HG03442 (cell line): ENCODE measurements at regions not wholly inside any gene's neighbourhood (a gene's known extent, or its start where the extent isn't known, plus 50 kb on each side); places are given as distances from the start of the nearest gene placed in this dataset.

Experiments used
- ATAC-seq: cut with Tn5 transposase; IDR thresholded peaks from one replicate; pipeline ENCODE4 v1.9.1; 2021; ENCODE audit warnings: mild to moderate bottlenecking, moderate library complexity; ENCODE audit not compliant: unreplicated experiment

- no peak for ATAC-seq
Observed at GRCh38 chr12:126523891-126524290, 1458.7 kb downstream of the AACS start.

- no peak for ATAC-seq
Observed at GRCh38 chr12:126534495-126534894, 1469.3 kb downstream of the AACS start.

DNA sequence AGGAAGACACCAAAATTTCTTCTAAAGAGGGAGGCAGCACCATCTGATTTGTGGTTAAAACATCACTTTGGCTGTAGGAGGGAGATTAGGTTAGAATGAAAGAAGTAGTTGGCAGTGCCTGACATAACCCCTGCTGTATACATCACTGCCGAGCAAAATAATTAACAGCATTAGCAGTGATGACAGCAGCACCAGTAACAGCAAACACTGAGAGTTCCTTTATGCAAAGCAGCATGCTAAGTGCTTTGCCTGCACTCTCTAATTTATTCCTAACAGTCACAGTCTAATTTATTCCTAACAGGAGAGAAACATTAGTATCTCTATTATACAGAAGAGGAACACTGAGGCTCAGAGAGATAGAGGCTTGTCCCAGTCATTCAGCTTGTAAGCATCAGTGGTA, 1469.7 kb downstream of the AACS start:
- no peak for ATAC-seq

GRCh38 chr12:126535971-126536370, 1470.7 kb downstream of the AACS start:
- no peak for ATAC-seq

- no peak for ATAC-seq
Observed at GRCh38 chr12:126537961-126538530, 1472.8 kb downstream of the AACS start.

DNA sequence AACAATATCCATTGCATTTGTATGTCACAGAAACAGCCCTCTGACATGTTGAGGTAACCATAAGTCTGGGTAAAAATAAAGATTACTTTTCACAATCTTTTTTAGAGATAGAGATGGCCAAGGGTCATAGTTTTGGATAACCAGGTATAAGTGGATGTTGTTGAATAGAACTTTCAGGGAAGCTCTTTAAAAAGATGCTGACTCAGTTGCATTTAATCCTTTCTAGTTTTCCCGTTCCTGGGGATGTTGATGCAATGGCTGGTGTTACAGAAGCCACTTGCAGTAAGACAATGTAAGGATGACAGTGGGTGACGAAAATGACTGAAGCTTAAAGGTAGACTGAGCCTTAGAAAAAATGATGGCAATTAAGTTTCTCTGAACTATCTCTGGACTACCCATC, 1473.7 kb downstream of the AACS start:
- ATAC-seq: no peak

DNA sequence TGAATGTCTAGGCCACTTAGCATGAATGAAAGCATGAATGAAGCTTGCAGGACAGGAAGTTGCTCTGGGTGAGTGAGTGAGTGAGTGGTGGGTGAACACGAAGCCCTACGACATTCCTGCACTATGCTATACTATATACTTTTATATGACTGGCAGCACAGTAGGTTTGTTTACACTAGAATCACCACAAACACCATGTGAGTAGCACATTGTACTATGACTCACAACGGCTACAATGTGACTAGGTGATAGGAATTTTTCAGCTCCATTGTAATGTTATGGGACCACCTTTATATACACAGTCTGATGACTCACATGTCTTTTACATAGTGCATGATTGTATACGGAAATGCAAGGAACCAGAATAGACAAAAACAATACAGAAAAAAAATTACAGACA, 1480.2 kb downstream of the AACS start:
- ATAC-seq: no peak

DNA sequence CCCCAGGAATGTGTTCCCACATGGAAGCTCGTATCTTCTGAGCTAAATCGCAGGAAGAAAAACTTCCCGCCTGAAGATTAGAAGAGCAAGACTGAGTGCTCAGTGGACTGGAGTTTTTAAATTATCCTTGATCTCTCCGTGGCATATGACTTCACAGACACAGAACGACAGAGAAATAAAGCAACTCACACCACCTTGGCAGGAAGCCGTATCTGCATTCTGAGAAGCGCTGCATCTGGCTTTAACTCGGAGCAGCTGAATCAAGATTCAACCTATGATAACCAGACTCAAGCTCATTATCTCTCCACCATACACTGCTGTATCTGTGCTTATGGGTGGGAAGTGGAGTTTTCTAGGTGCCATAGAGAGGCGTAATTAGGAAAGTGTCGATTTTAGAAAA, 1482.7 kb downstream of the AACS start:
- ATAC-seq: no peak

DNA sequence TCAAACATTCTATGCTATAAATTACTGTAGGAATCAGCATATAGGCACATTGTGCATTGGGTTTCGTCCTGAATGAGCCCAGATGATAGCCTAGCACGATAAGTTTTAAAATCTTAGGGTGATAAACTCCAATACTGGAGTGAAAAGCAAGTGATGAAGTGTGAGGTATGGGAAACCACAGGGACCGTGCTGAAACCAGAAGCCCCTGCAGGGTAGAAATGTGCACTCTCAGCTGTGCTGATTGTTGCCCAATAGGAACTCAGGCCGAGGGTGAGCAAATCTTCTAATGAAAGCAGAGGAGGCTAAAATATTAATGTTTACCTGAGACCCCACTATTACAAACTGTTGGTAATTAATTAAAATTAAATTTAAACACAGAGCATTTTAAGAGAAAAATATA, 1486.6 kb downstream of the AACS start:
- no peak for ATAC-seq

GRCh38 chr12:126554625-126555024, 1489.4 kb downstream of the AACS start:
- no peak for ATAC-seq

GRCh38 chr12:126557659-126558058, 1492.4 kb downstream of the AACS start:
- ATAC-seq: no peak

GRCh38 chr12:126558219-126558618, 1493.0 kb downstream of the AACS start:
- ATAC-seq: no peak

DNA sequence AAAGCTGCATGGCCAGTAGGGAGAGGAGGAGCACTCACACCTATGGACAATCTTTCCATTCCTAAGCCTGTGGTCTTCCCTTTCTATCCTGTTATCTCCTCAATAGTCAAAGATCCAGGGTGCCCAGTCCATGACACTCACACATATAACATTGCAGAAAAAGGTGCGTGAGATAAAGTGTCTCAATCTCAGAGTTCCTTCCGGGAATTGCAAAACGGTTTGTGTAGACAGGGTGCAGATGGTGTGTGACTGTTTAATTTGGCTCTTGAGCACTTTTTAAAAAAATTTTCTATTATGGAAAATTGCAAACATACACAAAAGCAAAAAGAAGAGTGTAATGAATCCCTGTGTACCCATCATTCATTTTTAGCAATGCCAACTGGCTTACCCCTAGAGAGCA, 1493.6 kb downstream of the AACS start:
- no peak for ATAC-seq

DNA sequence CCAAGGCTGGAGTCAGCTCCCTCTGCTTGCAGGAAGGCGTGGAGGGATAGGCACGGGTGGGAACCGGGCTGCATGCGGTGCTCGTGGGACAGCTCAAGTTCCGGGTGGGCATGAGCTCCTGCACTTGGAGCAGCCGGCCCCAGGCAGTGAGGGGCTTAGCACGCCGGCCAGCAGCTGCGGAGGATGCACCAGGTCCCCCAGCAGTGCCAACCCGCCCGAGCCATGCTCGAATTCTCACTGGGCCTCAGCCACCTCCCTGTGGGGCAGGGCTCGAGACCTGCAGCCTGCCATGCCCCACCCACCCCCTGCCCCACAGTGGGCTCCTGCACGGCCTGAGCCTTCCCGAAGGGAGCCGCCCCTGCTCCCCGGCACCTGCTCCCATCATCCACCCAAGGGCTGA, 1501.8 kb downstream of the AACS start:
- ATAC-seq: no peak

DNA sequence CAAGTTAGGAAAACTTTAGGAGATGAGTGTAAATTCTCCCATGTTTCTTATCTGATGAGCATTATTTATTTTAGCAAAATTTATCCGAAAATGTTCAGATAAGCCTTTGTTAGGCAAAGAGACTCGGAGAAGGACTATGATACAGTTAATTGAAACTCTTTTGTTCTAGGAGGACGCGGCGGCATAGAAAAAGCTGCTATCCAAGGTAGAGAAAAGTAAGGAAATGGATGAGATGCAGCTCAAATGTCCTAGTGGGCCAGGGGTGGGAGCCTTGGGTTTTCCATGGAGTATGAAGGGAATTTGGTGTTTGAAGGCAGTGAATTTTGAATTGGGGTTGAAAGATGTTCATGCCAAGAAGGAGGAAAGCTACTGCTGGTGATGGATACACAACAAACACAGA, 1504.5 kb downstream of the AACS start:
- no peak for ATAC-seq

DNA sequence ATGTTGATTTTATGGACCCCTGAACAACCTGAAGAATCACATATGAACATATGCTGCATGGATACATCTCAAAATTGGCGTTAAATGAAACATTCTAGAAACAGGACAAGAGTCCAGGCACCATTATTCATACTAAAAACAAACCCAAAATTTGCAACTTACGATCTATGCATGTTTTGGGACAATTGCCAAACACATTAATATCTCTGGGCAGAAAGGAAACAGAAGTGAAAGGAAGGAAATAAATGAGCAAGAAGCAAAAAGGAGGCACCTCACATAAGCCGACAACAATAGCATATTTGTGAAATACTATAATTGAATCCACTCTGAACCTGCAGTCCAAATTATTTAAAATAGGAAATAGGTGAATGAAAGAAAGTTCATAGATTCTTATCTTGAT, 1505.3 kb downstream of the AACS start:
- ATAC-seq: no peak

DNA sequence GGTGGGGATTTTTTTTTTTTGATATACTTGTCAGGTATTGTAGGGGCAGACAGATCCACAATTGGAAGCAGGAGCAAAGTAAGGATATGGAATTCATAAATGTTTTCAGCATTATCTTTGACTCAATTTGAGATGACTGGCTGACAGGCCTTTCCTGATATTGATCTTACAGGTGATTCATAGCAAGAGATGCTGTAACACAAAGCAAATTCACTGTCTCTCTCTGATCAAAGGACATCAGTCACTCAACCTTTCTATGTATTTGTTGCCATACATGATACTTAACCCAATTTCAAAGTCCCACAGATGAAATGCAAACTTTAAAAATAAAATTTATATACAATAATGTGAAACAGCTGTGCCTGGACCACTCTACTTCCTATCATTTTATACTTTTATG, 1506.9 kb downstream of the AACS start:
- no peak for ATAC-seq

DNA sequence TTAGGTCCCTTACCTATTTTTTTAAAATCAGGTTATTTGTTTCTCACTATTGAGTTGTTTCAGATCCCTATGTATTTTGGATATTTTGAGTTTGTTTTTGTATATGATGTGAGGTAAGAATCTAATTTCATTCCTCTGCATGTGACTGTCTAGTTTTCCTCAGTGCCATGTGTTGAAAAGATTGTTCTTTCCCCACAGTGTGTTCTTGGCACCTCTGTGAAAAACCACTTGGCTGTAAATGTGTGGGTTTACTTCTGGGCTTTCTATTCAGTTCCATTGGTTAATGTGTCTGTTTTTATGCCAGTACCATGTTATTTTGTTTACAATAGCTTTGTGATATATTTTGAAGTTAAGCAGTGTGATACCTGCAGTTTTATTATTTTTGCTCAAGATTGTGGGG, 1516.4 kb downstream of the AACS start:
- no peak for ATAC-seq

- no peak for ATAC-seq
Observed at GRCh38 chr12:126582231-126582630, 1517.0 kb downstream of the AACS start.

DNA sequence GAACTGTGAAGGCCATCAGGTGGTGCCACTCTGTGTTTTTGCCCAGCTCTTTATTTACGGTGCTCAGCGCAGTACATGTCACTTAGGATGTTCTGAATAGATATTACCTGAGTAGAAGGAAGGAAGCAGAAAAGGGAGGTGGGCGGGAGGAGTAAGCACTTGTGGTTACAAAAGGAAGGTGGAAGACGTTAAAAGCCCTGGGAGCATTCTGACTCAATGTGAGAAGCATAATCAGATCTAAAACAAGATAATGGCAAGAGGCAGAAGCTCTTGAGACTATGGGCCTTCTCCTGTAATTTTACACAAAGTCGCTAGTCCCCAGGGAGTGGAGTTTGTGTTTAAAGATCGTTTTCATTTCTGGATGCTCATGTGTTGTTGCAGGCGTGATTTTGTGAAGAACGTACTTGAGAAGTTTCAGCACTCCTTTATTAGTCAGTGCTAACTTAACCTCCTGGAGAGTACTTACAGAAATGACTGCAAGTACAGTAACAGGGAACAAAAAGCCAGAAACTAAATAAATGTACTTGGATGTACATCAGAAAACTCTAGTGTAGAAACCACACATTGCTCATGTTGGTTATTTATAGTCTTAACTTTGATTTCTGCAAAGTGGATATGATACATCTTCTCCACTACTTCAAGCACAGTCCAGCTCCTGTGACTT, 1523.5 kb downstream of the AACS start:
- no peak for ATAC-seq

GRCh38 chr12:126591533-126591932, 1526.3 kb downstream of the AACS start:
- no peak for ATAC-seq

DNA sequence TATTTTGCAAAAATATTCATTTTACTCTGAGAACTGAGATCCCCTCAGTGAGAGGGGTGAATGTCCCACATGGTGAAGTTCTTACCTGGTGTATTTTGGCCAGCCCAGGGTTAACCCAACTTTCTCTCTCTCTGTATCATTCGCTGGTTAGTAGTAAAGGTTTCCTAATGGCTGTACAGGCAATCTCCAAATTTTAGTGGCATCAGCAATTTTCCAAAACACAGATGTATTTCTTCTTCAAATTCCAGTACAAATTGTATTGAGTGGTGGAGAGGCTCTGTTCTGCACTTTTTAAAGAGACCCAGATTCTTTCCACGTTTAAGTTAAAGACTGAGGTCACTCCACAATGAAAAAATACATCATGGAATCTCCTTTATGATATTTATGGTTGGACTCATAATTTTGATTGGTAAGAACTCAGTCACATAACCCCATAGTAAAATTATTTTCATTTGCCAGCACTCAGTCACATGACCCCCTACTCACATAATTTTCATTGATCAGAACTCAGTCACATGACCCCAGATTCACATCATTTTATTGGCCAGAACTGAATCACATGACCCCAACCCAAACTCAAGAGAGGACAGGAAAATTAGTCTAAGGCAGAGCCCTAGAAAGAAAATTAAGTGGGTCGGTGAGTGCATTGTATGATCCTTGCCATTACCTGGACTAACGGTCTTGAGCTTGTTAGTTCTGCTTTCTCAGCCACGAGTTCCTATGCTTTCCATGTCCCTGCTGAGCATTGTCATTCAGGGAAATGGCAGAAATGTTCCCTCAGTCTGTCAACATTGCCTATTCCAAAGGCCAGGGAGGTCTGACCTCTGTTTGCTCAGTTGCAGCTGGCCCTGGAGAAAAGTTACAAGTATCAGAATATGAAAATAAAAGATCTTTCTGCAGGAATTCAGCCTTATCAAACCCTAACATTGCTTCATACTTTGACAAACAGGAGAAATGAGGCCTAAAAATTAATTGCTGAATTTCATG, 1536.2 kb downstream of the AACS start:
- ATAC-seq: no peak
